SK-N-SH treated with all-trans-retinoic acid at 6 μM for 48 hours (cell line): ENCODE measurements at regions not wholly inside any gene's neighbourhood (a gene's known extent, or its start where the extent isn't known, plus 50 kb on each side); places are given as distances from the start of the nearest gene placed in this dataset.

Experiments
- BACH2 ChIP-seq: fragments of 250-450 bp; sonication (Bioruptor Pico); IDR thresholded peaks from 2 replicates; pipeline ENCODE4 v1.9.0; 2021; ENCODE audit warnings: mild to moderate bottlenecking, borderline replicate concordance
- CREB5 ChIP-seq: fragments of 250-450 bp; sonication (Bioruptor Pico); IDR thresholded peaks from 2 replicates; pipeline ENCODE4 v1.5.1; 2020; ENCODE audit warnings: low read depth, mild to moderate bottlenecking, moderate library complexity
- GLIS3 ChIP-seq: fragments of 250-450 bp; sonication (Bioruptor Pico); IDR thresholded peaks from 2 replicates; pipeline ENCODE4 v1.5.0; 2020; ENCODE audit warnings: mild to moderate bottlenecking, moderate library complexity
- PATZ1 ChIP-seq: fragments of 250-450 bp; sonication (Bioruptor Pico); IDR thresholded peaks from 2 replicates; pipeline ENCODE4 v1.8.0; 2020; ENCODE audit warnings: mild to moderate bottlenecking, moderate library complexity, borderline replicate concordance
- RARB ChIP-seq: fragments of 250-450 bp; sonication (Bioruptor Pico); IDR thresholded peaks from 2 replicates; pipeline ENCODE4 v1.8.0; 2021; ENCODE audit warnings: mild to moderate bottlenecking, moderate library complexity
- TSHZ2 ChIP-seq: fragments of 250-450 bp; sonication (Bioruptor Pico); IDR thresholded peaks from 2 replicates; pipeline ENCODE4 v1.5.0; 2020; ENCODE audit warnings: mild to moderate bottlenecking, moderate library complexity
- ZFP3 ChIP-seq: fragments of 250-450 bp; sonication (Bioruptor Pico); IDR thresholded peaks from 2 replicates; pipeline ENCODE4 v1.5.0; 2020; ENCODE audit warnings: mild to moderate bottlenecking, moderate library complexity
- ZNF70 ChIP-seq: fragments of 450-650 bp; formaldehyde crosslinking; IDR thresholded peaks from 2 replicates; pipeline ENCODE4 v1.5.0; 2020; ENCODE audit warnings: mild to moderate bottlenecking, moderate library complexity
- ZNF8 ChIP-seq: fragments of 450-650 bp; formaldehyde crosslinking; IDR thresholded peaks from 2 replicates; pipeline ENCODE4 v1.5.0; 2020; ENCODE audit warnings: mild to moderate bottlenecking, moderate library complexity

- TF ChIP-seq GLIS3 = no peak
- no peak for TF ChIP-seq ZFP3 (CRISPR knock-in tag)
- no peak for TF ChIP-seq TSHZ2 (CRISPR knock-in tag)
- no peak for TF ChIP-seq BACH2 (CRISPR knock-in tag)
- no peak for TF ChIP-seq PATZ1 (CRISPR knock-in tag)
- TF ChIP-seq CREB5 (CRISPR knock-in tag) = no peak
- TF ChIP-seq ZNF8 = no peak
- no peak for TF ChIP-seq ZNF70
- TF ChIP-seq RARB (CRISPR knock-in tag) = no peak
These were observed 409.1 kb downstream of the TBC1D4 start for GRCh38 chr13:75072891-75073290.
